ENCODE measurements at regions not wholly inside any gene's neighbourhood (a gene's known extent, or its start where the extent isn't known, plus 50 kb on each side); places are given as distances from the start of the nearest gene placed in this dataset.

DNA sequence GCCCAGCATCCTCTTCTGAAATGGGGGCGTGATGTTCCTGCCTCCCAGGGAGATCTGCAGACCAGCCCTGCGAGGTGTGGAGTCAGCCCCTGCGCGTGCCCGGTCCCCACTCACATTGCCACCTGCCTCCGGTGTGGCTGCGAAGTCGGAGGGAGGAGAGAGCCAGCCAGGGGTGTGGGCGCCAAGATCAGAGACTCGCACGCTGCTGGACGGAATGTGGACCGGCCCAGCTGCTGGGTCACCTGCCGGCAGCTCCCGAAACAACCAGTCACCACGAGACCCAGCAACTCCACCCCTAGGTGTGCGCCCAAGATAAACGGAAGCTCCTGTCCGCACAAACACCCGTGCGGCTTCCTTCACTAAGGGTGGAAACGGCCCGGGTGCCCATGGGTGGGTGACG is 51.1 kb upstream of the EGFL7 start:
- Histone ChIP-seq H2BK20ac (ENCODE audit: low read length) (no peak overlapping the region), H3K4ac (replicated peaks; ENCODE audit: insufficient read length, low read depth, low read length) (peak overlapping the region; percentile 96), H2BK120ac (replicated peaks; ENCODE audit: low read depth, low read length) (peak overlapping the region; percentile 66), H4K8ac (ENCODE audit: extremely low read depth, insufficient read depth, low read length) (no peak overlapping the region), H3K27me3 (replicated peaks in 1 of 4; ENCODE audit: control insufficient read depth in 3 of 4, extremely low read depth in 1 of 4, insufficient read depth in 3 of 4, low read length in 3 of 4) (0 out of 7 replicates have a peak, but pooled peaks cover 0 to 2% (median 0%) of the 10 kb centered on the region in 4 experiments), H3K9me3 (ENCODE audit: insufficient read depth in 2 of 2, low read depth in 1 of 2, low read length in 1 of 2) (no peaks in the 10 kb centered on the region), H3K4me1 (replicated peaks in 1 of 4; ENCODE audit: control insufficient read depth in 3 of 4, insufficient read depth in 4 of 4, low read length in 3 of 4) (peaks cover 0 to 26% (median 11%) of the 10 kb centered on the region in 4 experiments; a peak in 6 of 7 replicates), H3K56ac (replicated peaks; ENCODE audit: insufficient read length, low read depth, low read length) (no peak overlapping the region), H3K79me1 (ENCODE audit: low read depth, low read length) (no peaks in the 10 kb centered on the region), H3K23ac (ENCODE audit: insufficient read length) (no peak overlapping the region), H4K91ac (replicated peaks; ENCODE audit: insufficient read length, low read length) (peak overlapping the region; percentile 59), H3K4me3 (ENCODE audit: extremely low read depth in 1 of 4, insufficient read depth in 2 of 4, low read depth in 3 of 4, low read length in 4 of 4) (no peak overlapping the region), H3K18ac (ENCODE audit: extremely low read depth, low read length) (0 out of 2 replicates have a peak overlapping the region, but pooled peaks have one; percentile 32), H3K27ac (ENCODE audit: low read depth, low read length) (no peak overlapping the region), H3K23me2 (ENCODE audit: low read depth, low read length) (no peaks in the 10 kb centered on the region), H3K79me2 (ENCODE audit: control insufficient read depth in 1 of 2, insufficient read depth in 2 of 2, low read length in 2 of 2) (no peaks in the 10 kb centered on the region), H4K5ac (ENCODE audit: insufficient read length, low read depth, low read length) (no peak overlapping the region), H3K14ac (ENCODE audit: insufficient read length) (no peak overlapping the region), H3K9ac (replicated peaks in 1 of 4; ENCODE audit: extremely low read depth in 1 of 4, low read depth in 3 of 4, low read length in 3 of 4) (no peak overlapping the region), H2BK12ac (ENCODE audit: low read depth, low read length) (peak overlapping the region; percentile 80; the same call in 1 of the 2 replicates), H3K36me3 (ENCODE audit: control insufficient read depth in 2 of 4, insufficient read depth in 4 of 4, low read length in 3 of 4) (no peaks in the 10 kb centered on the region), H4K20me1 (replicated peaks in 1 of 2; ENCODE audit: control insufficient read depth in 1 of 2, insufficient read depth in 2 of 2, low read length in 2 of 2) (no peaks in the 10 kb centered on the region), H2AK5ac (ENCODE audit: low read depth, low read length) (0 out of 2 replicates have a peak overlapping the region, but pooled peaks have one; percentile 48), H2AFZ (ENCODE audit: low read length) (no peak overlapping the region), H2BK5ac (ENCODE audit: low read depth, low read length) (0 out of 2 replicates have a peak overlapping the region, but pooled peaks have one; percentile 32), H3K4me2 (ENCODE audit: insufficient read depth in 1 of 2, low read depth in 2 of 2, low read length in 2 of 2) (no peak overlapping the region), H2BK15ac (ENCODE audit: low read length) (no peak overlapping the region)
- POLR2A ChIA-PET (ENCODE audit: partially characterized antibody): interaction anchor here (1.3 to 1.8 kb wide), 2 partner anchors 9 to 39 kb away, joined by 3 to 10 read pairs; no protein-coding TSS in a partner anchor
- no peak for TF ChIP-seq CHD2 (IDR thresholded peaks at IDR 0.05; ENCODE audit: low read length)
- TF ChIP-seq, protein P1, sequence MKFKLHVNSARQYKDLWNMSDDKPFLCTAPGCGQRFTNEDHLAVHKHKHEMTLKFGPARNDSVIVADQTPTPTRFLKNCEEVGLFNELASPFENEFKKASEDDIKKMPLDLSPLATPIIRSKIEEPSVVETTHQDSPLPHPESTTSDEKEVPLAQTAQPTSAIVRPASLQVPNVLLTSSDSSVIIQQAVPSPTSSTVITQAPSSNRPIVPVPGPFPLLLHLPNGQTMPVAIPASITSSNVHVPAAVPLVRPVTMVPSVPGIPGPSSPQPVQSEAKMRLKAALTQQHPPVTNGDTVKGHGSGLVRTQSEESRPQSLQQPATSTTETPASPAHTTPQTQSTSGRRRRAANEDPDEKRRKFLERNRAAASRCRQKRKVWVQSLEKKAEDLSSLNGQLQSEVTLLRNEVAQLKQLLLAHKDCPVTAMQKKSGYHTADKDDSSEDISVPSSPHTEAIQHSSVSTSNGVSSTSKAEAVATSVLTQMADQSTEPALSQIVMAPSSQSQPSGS (IDR thresholded peaks at IDR 0.05; ENCODE audit: low read length): no peak
- no peak for TF ChIP-seq POU5F1 (IDR thresholded peaks at IDR 0.05; ENCODE audit: low read depth, low read length)
- no peak for TF ChIP-seq JUN (IDR thresholded peaks at IDR 0.05; ENCODE audit: low read depth, low read length)
- TF ChIP-seq SP1 (IDR thresholded peaks at IDR 0.05; ENCODE audit: low read depth, low read length): no peak
- FAIRE-seq (no peak), DNase-seq (ENCODE audit: low read depth in 1 of 2, low spot score in 2 of 2) (no peak)
- CTCF ChIA-PET (ENCODE audit: partially characterized antibody): interaction anchor here (1.4 to 2.5 kb wide), 2 partner anchors 14 to 126 kb away, joined by 5 to 7 read pairs; no protein-coding TSS in a partner anchor
- WGBS, 2 experiments (ENCODE audit: extremely low coverage in 1 of 2, insufficient coverage in 1 of 2, insufficient read length in 1 of 2, insufficient replicate concordance in 2 of 2, low coverage in 1 of 2, low lambda C conversion rate in 2 of 2, missing lambda C conversion rate in 1 of 2): 96% methylated on average over 24 of the region's 24 CpGs; no CpG with 5 or more reads in 1 of the 2 experiments
